Spleen (tissue), 11 donors: ENCODE measurements at regions not wholly inside any gene's neighbourhood (a gene's known extent, or its start where the extent isn't known, plus 50 kb on each side); places are given as distances from the start of the nearest gene placed in this dataset.
A peak's percentile ranks its signal among the peaks of the same experiment; 100 is the strongest.

Source experiments
- DNase-seq: peaks from one replicate; pipeline ENCODE4 v3.0.0-alpha.2; 2020
- H3K27ac ChIP-seq, 8 donors: fragments of 200-600 bp; sonication (generic) in 7 of 8; 1 replicate in 4 of 8; 2 replicates in 4 of 8; pipeline versions ENCODE4 v1.5.0 to v1.8.0; 2016 to 2021; ENCODE audit warnings: inconsistent platforms in 4 of 8, mild to moderate bottlenecking in 4 of 8, moderate library complexity in 1 of 8
- H3K27me3 ChIP-seq, 7 donors: fragments of 200-600 bp; sonication (generic) in 6 of 7; replicated peaks in 1 of 7; 1 replicate in 4 of 7; 2 replicates in 3 of 7; pipeline versions ENCODE4 v1.5.0 to v1.8.0; 2016 to 2021; ENCODE audit warnings: inconsistent platforms in 3 of 7, mild to moderate bottlenecking in 1 of 7
- H3K36me3 ChIP-seq, 6 donors: fragments of 200-600 bp; sonication (generic) in 5 of 6; 1 replicate in 4 of 6; 2 replicates in 2 of 6; pipeline versions ENCODE4 v1.5.0 to v1.8.0; 2016 to 2021; ENCODE audit warnings: inconsistent platforms in 2 of 6
- H3K4me1 ChIP-seq, 6 donors: fragments of 200-600 bp; sonication (generic) in 5 of 6; 1 replicate in 3 of 6; 2 replicates in 3 of 6; pipeline versions ENCODE4 v1.5.0 to v1.8.0; 2016 to 2021; ENCODE audit warnings: inconsistent platforms in 3 of 6
- H3K4me3 ChIP-seq, 8 donors: fragments of 200-600 bp; sonication (generic) in 7 of 8; 1 replicate in 4 of 8; 2 replicates in 4 of 8; pipeline versions ENCODE4 v1.5.0 to v1.8.0; 2016 to 2021; ENCODE audit warnings: inconsistent platforms in 4 of 8, mild to moderate bottlenecking in 4 of 8, moderate library complexity in 2 of 8
- H3K9me3 ChIP-seq, 8 donors: fragments of 200-600 bp; sonication (generic) in 7 of 8; 1 replicate in 4 of 8; 2 replicates in 4 of 8; pipeline versions ENCODE4 v1.5.0 to v1.8.0; 2016 to 2021; ENCODE audit warnings: inconsistent platforms in 4 of 8
- POLR2A ChIP-seq, 3 donors: fragments of 450-650 bp; IDR thresholded peaks; one replicate each; pipeline ENCODE4 v1.5.1; 2017; ENCODE audit warnings: antibody characterized with exemption in 3 of 3, mild to moderate bottlenecking in 1 of 3
- POLR2AphosphoS5 ChIP-seq, 3 donors: sonication (generic); formaldehyde crosslinking; IDR thresholded peaks; one replicate each; pipeline ENCODE4 v1.5.1; 2017; ENCODE audit warnings: antibody characterized with exemption in 3 of 3
- WGBS, 5 donors: extraction: QIAGEN DNeasy Blood & Tissue Kit in 3 of 5; methylation state at CpG; one replicate each; pipeline versions ENCODE4 v1.1.5 to v1.1.7; 2013 to 2018; 5-methylcytosine and 5-hydroxymethylcytosine counted together
- intact Hi-C: fragments of 100-400 bp; cut with DNase I; formaldehyde crosslinking; loops from one replicate; pipeline ENCODE4 v1.15.0; 2023; ENCODE audit warnings: low total_unique reads
- TF ChIP-seq, protein P1 (sequence below), 11 experiments: fragments of 200-600 bp in 7 of 11; fragments of 450-650 bp in 4 of 11; sonication (generic) in 4 of 11; IDR thresholded peaks in 8 of 11; conservative IDR thresholded peaks in 3 of 11; 1 replicate in 7 of 11; 2 replicates in 4 of 11; pipeline versions ENCODE4 v1.4.0 to v1.8.0; 2016 to 2021; ENCODE audit warnings: antibody characterized with exemption in 11 of 11, inconsistent platforms in 4 of 11, mild to moderate bottlenecking in 1 of 11
- donor health status: healthy with polysubstance abuse.
- donor health status: DM: no; HTN: no; CAD: no; lungs with moderate emphysema.
- donor health status: DM: no; HTN: no; CAD: no.
- donor health status: Bipolar disorder and iron deficiency.
- donor health status: healthy.
- donor health status: DM: no; HTN: no; CAD: no.
- donor health status: DM: yes; HTN: yes; CAD: no.

DNA sequence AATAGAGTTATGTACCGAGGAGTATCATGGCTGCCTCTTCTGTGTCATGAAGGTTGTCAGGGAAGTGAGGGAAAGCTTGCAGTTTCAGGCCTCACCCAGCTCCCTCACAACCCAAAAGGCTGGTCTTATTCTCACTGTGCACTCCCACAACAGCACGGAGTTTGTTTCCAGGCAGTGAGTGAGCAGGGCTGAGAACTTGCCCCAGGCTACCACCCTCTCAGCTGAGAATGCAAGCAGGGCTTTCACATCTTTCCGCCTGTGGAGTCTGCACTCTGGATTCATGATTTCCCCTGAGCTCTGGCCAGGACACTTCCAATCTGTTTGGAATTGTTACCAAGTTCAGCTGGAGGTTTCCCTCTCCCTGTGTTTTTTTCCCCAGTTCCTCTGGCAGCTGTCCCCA lies 2284.7 kb upstream of the PCDH20 start:
- no peak overlapping the region for H3K4me3 ChIP-seq
- intact Hi-C loops: no loop called here
- H3K27me3 ChIP-seq: no peaks in the 10 kb centered on the region
- H3K4me1 ChIP-seq: no peaks in the 10 kb centered on the region
- H3K27ac ChIP-seq: no peak overlapping the region
- H3K9me3 ChIP-seq: peaks cover 0 to 9% (median 0%) of the 10 kb centered on the region in 8 donors
- 80 to 95% (median 91%) methylated on average over 3 of the region's 3 CpGs for WGBS, 5 donors
- H3K36me3 ChIP-seq: no peaks in the 10 kb centered on the region
- no peak for DNase-seq
- no peak for TF ChIP-seq POLR2AphosphoS5 (IDR thresholded peaks at IDR 0.05)
- TF ChIP-seq, protein P1, sequence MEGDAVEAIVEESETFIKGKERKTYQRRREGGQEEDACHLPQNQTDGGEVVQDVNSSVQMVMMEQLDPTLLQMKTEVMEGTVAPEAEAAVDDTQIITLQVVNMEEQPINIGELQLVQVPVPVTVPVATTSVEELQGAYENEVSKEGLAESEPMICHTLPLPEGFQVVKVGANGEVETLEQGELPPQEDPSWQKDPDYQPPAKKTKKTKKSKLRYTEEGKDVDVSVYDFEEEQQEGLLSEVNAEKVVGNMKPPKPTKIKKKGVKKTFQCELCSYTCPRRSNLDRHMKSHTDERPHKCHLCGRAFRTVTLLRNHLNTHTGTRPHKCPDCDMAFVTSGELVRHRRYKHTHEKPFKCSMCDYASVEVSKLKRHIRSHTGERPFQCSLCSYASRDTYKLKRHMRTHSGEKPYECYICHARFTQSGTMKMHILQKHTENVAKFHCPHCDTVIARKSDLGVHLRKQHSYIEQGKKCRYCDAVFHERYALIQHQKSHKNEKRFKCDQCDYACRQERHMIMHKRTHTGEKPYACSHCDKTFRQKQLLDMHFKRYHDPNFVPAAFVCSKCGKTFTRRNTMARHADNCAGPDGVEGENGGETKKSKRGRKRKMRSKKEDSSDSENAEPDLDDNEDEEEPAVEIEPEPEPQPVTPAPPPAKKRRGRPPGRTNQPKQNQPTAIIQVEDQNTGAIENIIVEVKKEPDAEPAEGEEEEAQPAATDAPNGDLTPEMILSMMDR (IDR thresholded peaks at IDR 0.05 in 8 of 11, conservative IDR thresholded peaks at IDR 0.05 in 3 of 11): no peak
- TF ChIP-seq POLR2A (IDR thresholded peaks at IDR 0.05): no peak

DNA sequence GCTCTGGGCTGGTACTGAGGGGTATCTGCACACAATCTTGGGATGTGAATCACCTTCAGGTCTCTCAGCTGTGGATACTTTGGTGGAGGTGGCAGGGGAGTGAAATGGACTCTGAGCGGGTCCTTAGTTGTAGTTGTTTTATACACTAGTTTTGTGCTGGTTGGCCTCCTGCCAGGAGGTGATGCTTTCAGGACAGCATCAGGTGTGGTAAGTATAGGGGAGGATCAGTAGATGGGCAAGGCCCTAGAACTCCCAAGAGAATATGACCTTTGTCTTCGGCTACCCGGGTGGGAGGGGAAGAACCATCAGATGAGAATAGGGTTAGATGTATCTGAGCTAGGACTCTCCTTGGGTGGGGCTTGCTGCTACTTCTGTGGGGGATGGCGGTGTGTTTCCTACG lies 2284.3 kb upstream of the PCDH20 start:
- Histone ChIP-seq H3K9me3 (peaks cover 0 to 9% (median 0%) of the 10 kb centered on the region in 8 donors), H3K4me3 (no peak overlapping the region), H3K27me3 (no peaks in the 10 kb centered on the region), H3K36me3 (no peaks in the 10 kb centered on the region), H3K27ac (no peak overlapping the region), H3K4me1 (no peaks in the 10 kb centered on the region)
- intact Hi-C loops: no loop called here
- DNase-seq: no peak
- WGBS, 5 donors: 89 to 98% (median 91%) methylated on average over 5 of the region's 5 CpGs
- TF ChIP-seq POLR2A (IDR thresholded peaks at IDR 0.05) (no peak), POLR2AphosphoS5 (IDR thresholded peaks at IDR 0.05) (no peak)
- TF ChIP-seq, protein P1 (IDR thresholded peaks at IDR 0.05 in 8 of 11, conservative IDR thresholded peaks at IDR 0.05 in 3 of 11): no peak

DNA sequence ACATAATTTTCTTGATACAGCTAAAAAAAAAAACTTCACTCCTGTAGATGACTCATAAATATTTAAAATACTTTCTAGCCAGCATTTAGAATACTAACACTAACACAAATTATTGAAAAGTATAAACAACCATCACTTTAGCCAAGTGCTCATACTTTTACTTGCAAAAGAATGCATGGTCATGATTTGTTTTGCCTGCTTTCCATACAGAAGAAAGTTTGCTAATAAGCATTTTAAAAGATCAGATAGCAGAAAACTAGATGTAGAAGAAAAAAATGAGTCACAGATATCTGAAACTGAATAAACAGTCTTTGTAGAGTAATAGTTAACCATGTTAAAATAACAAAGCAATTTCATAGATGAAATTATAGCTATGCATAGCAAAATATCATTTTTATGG lies 2280.4 kb upstream of the PCDH20 start:
- no peak for TF ChIP-seq POLR2AphosphoS5 (IDR thresholded peaks at IDR 0.05)
- no peak for TF ChIP-seq POLR2A (IDR thresholded peaks at IDR 0.05)
- TF ChIP-seq, protein P1 (IDR thresholded peaks at IDR 0.05 in 8 of 11, conservative IDR thresholded peaks at IDR 0.05 in 3 of 11): no peak
- Histone ChIP-seq H3K4me3 (no peak overlapping the region), H3K4me1 (no peaks in the 10 kb centered on the region), H3K9me3 (peaks cover 0 to 21% (median 9%) of the 10 kb centered on the region in 8 donors), H3K27me3 (no peaks in the 10 kb centered on the region), H3K36me3 (no peaks in the 10 kb centered on the region), H3K27ac (no peak overlapping the region)
- DNase-seq: no peak
- intact Hi-C loops: no loop called here

DNA sequence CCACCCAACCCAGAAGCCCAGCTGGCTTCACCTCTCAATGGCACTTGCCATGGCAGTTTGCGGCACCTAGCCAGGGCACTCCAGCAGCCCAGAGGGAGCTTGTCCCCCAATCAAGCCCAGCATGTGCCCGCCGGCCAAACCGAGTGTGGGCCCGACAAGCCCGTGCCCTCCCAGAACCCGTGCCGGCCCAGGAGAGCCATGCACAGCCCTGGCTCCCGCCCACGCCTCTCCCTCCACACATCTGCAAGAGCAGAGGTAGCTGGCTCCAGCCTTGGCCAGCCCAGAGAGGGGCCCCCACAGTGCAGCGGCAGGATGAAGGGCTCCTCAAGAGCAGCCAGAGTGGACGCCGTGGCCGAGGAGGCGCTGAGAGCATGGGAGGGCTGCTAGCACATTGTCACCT lies 2278.0 kb upstream of the PCDH20 start:
- peak; percentile 71 for DNase-seq
- WGBS, 5 donors: 86 to 93% (median 90%) methylated on average over 15 of the region's 15 CpGs
- no peak overlapping the region for H3K4me3 ChIP-seq

More for the DNA sequence above, 2278.0 kb upstream of the PCDH20 start:
- H3K4me1 ChIP-seq: no peaks in the 10 kb centered on the region
- peaks cover 0 to 20% (median 5%) of the 10 kb centered on the region in 8 donors for H3K9me3 ChIP-seq
- no peak for TF ChIP-seq POLR2A (IDR thresholded peaks at IDR 0.05)
- TF ChIP-seq, protein P1 (IDR thresholded peaks at IDR 0.05 in 8 of 11, conservative IDR thresholded peaks at IDR 0.05 in 3 of 11): no peak
- no peak for TF ChIP-seq POLR2AphosphoS5 (IDR thresholded peaks at IDR 0.05)
- no peak overlapping the region for H3K27ac ChIP-seq
- H3K27me3 ChIP-seq: no peaks in the 10 kb centered on the region
- intact Hi-C loops: no loop called here
- H3K36me3 ChIP-seq: no peaks in the 10 kb centered on the region
